GM19099 (cell line): ENCODE measurements at regions not wholly inside any gene's neighbourhood (a gene's known extent, or its start where the extent isn't known, plus 50 kb on each side); places are given as distances from the start of the nearest gene placed in this dataset.

Experiments used
- POLR2A ChIP-seq: IDR thresholded peaks from 3 replicates; pipeline ENCODE4 v1.6.1; 2011; ENCODE audit warnings: low read depth; ENCODE audit not compliant: insufficient read length; ENCODE audit errors: extremely low read depth

GRCh38 chr10:44060221-44060620, 324.7 kb downstream of the CXCL12 start:
- TF ChIP-seq POLR2A, result no peak

DNA sequence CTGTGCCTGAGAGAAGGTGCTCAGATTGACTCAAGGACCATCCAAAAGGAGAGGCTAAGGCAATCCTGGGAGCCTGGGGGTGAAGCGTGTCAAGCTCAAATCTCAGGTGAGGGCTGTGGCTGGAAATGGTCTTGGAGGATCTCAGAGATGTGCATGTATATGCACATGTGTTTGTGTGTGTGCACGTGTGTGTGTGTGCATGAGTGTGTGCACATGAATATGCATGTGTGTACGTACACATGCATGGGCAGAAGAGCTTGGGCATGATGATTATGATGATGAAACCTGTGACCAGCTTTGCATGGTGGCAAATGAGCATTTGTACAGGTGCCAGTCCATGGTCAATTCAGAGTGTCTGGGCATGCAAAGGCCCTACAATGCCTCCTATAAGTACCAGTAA, 326.6 kb downstream of the CXCL12 start:
- no peak for TF ChIP-seq POLR2A

DNA sequence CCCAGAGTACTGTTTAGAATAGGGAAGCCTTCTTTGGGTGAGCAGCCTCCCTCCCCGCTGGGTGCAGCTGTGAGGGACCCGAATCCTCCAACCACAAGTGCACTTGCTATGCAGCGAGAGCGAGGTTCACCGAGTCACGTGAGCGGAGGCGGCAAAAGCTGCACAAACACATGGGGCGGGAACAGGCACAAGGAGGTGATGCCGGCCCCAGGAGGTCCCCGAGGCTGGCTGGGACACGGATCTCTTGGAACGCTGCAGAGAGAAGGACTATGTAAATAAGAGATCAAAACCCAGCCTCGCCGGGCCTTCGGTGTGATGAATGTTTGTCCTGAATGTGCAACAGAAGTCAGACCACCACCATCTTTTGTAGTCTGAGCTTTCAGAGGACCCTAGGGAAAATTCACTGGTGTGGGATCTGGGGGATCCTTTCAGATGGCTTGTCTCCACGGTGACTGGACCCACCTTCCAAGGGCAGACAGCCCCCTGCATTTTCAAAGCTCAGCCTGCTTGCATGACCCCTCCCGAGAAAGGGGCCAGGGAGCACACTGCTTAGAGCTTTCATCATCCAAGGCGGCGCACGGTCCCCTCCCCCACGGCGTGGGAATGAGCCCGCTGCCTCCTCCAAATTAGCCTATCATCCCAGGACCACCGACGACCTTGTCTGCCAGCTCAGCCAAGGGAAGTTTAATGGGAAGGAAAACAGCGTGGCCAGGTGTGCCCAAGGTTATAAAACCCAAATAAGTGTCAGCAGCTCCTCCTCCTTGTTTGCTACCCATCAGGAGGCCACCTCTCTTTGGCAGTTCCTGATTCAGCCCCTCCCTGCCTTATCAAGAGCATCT, 327.7 kb downstream of the CXCL12 start:
- no peak for TF ChIP-seq POLR2A

GRCh38 chr10:44056206-44056605, 328.7 kb downstream of the CXCL12 start:
- TF ChIP-seq POLR2A, result no peak

DNA sequence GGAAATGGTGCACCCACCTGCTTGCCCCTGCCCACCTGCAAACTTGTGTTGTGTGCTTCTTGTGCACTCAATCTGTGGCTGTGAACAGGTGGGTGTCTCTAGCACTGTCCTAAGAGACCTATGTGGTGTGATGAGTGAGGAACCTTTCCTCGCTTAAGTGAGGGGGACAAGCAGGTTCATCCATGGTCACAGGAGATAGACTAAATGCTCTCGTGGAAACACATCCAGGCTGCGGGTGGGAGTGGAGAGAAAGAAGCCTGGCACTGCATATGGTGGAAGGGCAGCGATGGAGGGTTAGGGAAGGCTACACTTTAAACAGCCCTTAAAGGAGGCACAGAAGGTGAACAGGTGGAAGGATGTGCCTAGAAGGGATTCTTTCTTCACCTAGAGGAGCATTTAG, 330.9 kb downstream of the CXCL12 start:
- TF ChIP-seq POLR2A, result no peak

- TF ChIP-seq POLR2A, result no peak
Measured at GRCh38 chr10:44053391-44053790, 331.5 kb downstream of the CXCL12 start.

- no peak for TF ChIP-seq POLR2A
Measured at GRCh38 chr10:44051584-44052385, 333.1 kb downstream of the CXCL12 start.

- TF ChIP-seq POLR2A, result no peak
Measured at GRCh38 chr10:44051091-44051490, 333.8 kb downstream of the CXCL12 start.

DNA sequence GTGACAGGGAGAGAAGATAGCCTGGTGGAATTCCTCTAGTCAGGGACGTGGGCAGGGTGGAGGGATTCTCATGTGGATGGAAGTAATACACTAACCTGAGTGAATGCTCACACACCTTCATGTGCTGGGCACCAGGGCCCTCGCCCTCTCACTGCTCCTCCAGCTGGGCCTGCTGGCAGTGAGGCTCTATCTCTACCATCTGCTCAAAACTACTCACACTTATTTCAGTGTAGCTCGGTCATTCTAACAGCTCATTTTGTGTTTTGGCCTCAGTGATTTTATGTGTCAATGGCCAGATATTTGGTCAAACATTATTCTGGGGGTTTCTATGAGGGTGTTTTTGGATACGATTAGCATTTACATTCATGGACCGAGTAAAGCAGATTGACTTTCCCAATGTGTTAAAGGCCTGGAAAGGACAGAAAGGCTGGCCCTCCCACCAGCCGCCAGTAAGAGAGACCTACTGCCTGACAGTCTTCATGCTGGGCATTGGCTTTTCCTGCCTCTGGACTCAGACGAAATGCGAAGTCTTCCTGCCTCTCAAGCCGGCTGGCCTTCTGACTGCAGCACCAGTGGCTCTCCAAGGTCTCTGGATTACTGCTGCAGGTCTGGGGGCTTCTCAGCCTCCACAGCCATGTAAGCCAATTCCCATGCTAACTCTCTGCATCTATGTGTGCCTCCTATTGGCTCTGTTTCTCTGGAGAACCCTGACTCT, 335.4 kb downstream of the CXCL12 start:
- no peak for TF ChIP-seq POLR2A

DNA sequence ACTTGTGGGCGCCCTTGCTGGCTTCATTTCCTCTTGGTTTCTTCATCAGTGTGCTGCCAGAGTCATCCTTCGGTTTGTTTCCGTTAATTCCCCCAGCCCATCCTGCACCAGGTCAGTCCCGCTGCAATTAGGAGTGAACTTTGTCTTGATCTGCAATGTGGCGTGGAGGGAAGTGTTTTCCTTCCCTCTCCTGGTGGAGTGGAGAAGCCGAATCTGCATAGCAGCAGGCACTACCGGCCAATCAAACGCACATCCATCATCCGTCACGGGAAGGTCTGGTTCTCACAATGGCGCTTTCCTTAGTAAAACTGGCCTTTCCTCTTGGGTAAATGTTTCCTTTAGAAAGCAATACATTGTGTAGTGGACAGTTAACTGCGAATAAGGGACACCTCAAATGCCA, 337.5 kb downstream of the CXCL12 start:
- no peak for TF ChIP-seq POLR2A

DNA sequence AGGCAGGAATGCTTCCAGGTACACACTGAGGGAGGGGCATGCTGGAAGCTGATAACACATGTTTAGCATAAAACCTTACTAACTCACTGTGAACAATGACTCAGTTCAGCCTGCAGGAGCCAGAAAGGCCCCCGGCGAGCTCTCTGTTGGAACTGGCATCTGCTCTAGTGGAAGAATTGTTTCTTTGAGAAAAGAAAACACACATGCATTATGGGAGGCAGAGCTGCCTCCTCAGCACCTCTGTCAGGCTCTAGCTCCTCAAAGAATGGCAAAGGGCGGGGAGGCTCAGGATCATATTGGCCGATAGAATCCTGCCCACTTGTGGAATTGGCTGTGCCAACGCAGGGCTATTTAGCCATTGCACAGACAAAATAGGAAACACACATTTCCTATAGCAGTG, 338.3 kb downstream of the CXCL12 start:
- no peak for TF ChIP-seq POLR2A

DNA sequence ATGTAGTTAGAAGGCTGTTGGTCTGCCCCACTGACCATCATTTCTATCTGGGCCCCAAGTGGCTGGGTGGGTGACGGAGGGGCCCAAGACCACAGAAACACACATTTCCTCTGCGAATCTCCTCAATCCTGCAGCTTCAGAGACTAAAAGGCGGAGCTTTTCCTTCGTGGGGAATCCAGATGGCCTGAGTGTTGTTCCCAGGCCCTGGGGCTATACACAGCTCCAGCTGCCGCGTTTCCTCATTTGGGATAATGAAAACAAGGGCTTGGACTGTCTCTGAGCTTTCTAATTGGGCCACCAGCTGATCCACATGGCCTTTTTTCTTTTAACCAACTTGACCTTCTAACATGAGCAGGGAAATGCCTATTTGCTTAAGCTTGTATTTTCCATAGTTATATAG, 339.9 kb downstream of the CXCL12 start:
- TF ChIP-seq POLR2A, result no peak

DNA sequence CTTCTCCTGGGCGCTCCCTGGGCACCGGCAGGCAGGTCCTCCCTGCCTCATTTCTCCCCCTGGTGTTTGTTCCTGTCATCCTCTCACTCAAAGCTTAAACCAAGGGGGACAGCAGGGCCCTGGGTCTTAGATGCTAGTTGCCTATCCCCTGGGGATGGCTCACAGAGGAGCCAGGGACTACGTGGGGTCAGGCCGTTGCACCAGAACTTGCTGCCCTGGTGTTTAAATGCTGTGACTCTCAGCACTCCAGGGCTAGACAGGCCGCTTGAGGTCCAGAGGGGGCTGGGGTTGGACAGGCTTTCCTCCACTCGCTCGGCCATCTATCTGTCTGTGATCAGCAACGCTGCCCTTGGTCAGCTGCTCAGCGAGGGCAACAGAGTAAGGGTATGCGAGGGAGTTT, 340.3 kb downstream of the CXCL12 start:
- no peak for TF ChIP-seq POLR2A

DNA sequence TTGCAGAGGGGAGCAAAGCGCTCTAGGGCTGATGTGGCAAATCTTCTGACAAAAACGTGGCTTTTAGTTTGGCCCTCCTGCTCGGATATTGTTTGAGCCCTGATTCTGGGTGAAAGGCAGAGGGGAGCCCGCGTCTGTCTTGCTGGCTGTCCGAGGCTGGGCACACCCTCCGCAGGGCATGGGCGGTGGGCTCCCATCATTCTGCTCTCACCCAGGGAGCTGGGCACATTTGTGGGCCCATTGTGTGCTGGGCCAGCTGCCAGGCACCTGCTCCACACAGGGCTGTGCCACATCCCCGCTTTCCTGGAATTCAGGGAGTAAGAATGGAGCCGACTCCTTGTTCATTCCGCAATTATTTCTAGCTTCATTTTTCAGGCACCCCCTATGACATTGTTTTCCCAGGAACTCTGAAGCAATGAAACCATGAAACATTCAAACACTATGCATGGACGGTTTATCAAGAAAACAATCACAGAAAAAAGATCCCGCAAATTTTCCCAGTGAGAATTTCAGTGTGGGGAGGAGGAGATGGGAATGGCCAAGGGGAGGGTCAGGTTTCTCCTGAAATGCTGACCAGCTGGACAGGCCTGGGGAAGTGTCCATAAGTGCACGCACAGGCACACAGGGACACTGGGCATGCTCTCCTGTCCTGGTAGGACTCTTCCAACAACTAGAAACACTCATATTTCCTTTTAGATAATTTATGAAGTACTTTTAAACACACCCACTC, 341.1 kb downstream of the CXCL12 start:
- no peak for TF ChIP-seq POLR2A
